ENCODE measurements at regions not wholly inside any gene's neighbourhood (a gene's known extent, or its start where the extent isn't known, plus 50 kb on each side); places are given as distances from the start of the nearest gene placed in this dataset.

- in situ Hi-C loops (cut with MboI; ENCODE audit: low pct_unique_long_range_greater_than_20kb, low sequenced_read_pairs, unreplicated experiment) = no loop called here
- TF ChIP-seq CTCF (IDR thresholded peaks at IDR 0.05; ENCODE audit: extremely low read depth, insufficient read depth, missing control alignments) = no peak
- DNase-seq (ENCODE audit: low spot score) = no peak
Observed at GRCh38 chr6:114558153-114558552, 215.3 kb upstream of the HS3ST5 start.

- DNase-seq (ENCODE audit: low spot score) = no peak
- no peak for TF ChIP-seq CTCF (IDR thresholded peaks at IDR 0.05; ENCODE audit: extremely low read depth, insufficient read depth, missing control alignments)
- in situ Hi-C loops (cut with MboI; ENCODE audit: low pct_unique_long_range_greater_than_20kb, low sequenced_read_pairs, unreplicated experiment) = no loop called here
Observed at GRCh38 chr6:114556846-114557488, 214.1 kb upstream of the HS3ST5 start.

- no peak for TF ChIP-seq CTCF (IDR thresholded peaks at IDR 0.05; ENCODE audit: extremely low read depth, insufficient read depth, missing control alignments)
- in situ Hi-C loops (cut with MboI; ENCODE audit: low pct_unique_long_range_greater_than_20kb, low sequenced_read_pairs, unreplicated experiment) = no loop called here
- no peak for DNase-seq (ENCODE audit: low spot score)
Observed at GRCh38 chr6:114550316-114550715, 207.5 kb upstream of the HS3ST5 start.

GRCh38 chr6:114543696-114544095, 200.9 kb upstream of the HS3ST5 start:
- in situ Hi-C loops (cut with MboI; ENCODE audit: low pct_unique_long_range_greater_than_20kb, low sequenced_read_pairs, unreplicated experiment) = no loop called here
- TF ChIP-seq CTCF (IDR thresholded peaks at IDR 0.05; ENCODE audit: extremely low read depth, insufficient read depth, missing control alignments) = no peak
- no peak for DNase-seq (ENCODE audit: low spot score)

GRCh38 chr6:114541794-114542193, 199.0 kb upstream of the HS3ST5 start:
- TF ChIP-seq CTCF (IDR thresholded peaks at IDR 0.05; ENCODE audit: extremely low read depth, insufficient read depth, missing control alignments) = no peak
- DNase-seq (ENCODE audit: low spot score) = no peak
- in situ Hi-C loops (cut with MboI; ENCODE audit: low pct_unique_long_range_greater_than_20kb, low sequenced_read_pairs, unreplicated experiment) = no loop called here

GRCh38 chr6:114537977-114538376, 195.2 kb upstream of the HS3ST5 start:
- in situ Hi-C loops (cut with MboI; ENCODE audit: low pct_unique_long_range_greater_than_20kb, low sequenced_read_pairs, unreplicated experiment) = no loop called here
- no peak for TF ChIP-seq CTCF (IDR thresholded peaks at IDR 0.05; ENCODE audit: extremely low read depth, insufficient read depth, missing control alignments)
- DNase-seq (ENCODE audit: low spot score) = no peak

All from GM13977 (cell line).